Thoracic aorta (tissue), 2 donors: ENCODE measurements at regions not wholly inside any gene's neighbourhood (a gene's known extent, or its start where the extent isn't known, plus 50 kb on each side); places are given as distances from the start of the nearest gene placed in this dataset.

Experiments
- ATAC-seq: fragments of 150-250 bp; one replicate; pipeline ENCODE4 v1.8.0; 2017; ENCODE audit warnings: low read depth; ENCODE audit not compliant: insufficient number of reproducible peaks, low FRiP score
- DNase-seq: peaks from one replicate; pipeline ENCODE4 v3.0.0-alpha.2; 2020; ENCODE audit warnings: low spot score
- H3K27ac ChIP-seq, 2 donors: fragments of 200-600 bp; sonication (generic); 1 replicate in 1 of 2; 2 replicates in 1 of 2; pipeline ENCODE4 v1.5.1; 2016; ENCODE audit warnings: mild to moderate bottlenecking in 2 of 2, moderate library complexity in 2 of 2
- H3K27me3 ChIP-seq: fragments of 200-600 bp; sonication (generic); replicated peaks from 2 replicates; pipeline ENCODE4 v1.6.0; 2016; ENCODE audit warnings: mild to moderate bottlenecking; ENCODE audit not compliant: insufficient read depth
- H3K36me3 ChIP-seq: fragments of 200-600 bp; sonication (generic); one replicate; pipeline ENCODE4 v1.5.1; 2016
- H3K4me1 ChIP-seq, 2 donors: fragments of 200-600 bp; sonication (generic); 1 replicate in 1 of 2; 2 replicates in 1 of 2; pipeline versions ENCODE4 v1.5.1 to v1.6.0; 2016; ENCODE audit warnings: low read depth in 2 of 2, mild to moderate bottlenecking in 1 of 2; ENCODE audit not compliant: control insufficient read depth in 1 of 2
- H3K4me3 ChIP-seq: fragments of 200-600 bp; sonication (generic); 2 replicates; pipeline ENCODE4 v1.5.1; 2016; ENCODE audit warnings: mild to moderate bottlenecking
- H3K9me3 ChIP-seq: fragments of 200-600 bp; sonication (generic); 2 replicates; pipeline ENCODE4 v1.5.1; 2016
- CTCF ChIP-seq: fragments of 200-600 bp; sonication (generic); IDR thresholded peaks from one replicate; pipeline ENCODE4 v1.5.1; 2019; ENCODE audit warnings: antibody characterized with exemption

- Histone ChIP-seq H3K9me3 (no peaks in the 10 kb centered on the region), H3K27ac (no peak overlapping the region), H3K36me3 (no peaks in the 10 kb centered on the region), H3K27me3 (no peaks in the 10 kb centered on the region), H3K4me1 (no peaks in the 10 kb centered on the region), H3K4me3 (no peak overlapping the region)
- DNase-seq (no peak), ATAC-seq (no peak)
- TF ChIP-seq CTCF: no peak
Measured at GRCh38 chr2:139389391-139389790, 609.2 kb upstream of the NXPH2 start.

DNA sequence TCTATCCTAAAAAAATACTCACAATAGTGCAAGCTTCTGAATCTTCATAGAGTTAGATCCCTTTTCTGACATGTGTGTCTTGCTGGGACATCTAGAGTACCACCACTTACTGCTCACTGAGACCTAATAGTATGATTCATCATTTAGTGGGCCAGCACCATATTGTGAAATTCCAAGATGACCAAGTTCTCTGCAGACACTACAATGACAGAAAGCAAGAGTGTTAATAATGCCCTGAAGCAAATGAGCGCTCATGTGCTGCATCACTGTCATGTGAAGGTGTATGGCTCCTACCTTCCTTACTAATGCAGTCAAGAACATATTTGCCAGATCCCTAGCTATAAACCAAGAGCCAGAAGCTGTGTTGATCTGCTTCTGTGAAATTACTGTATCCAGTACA is 606.2 kb upstream of the NXPH2 start:
- no peaks in the 10 kb centered on the region for H3K9me3 ChIP-seq
- no peaks in the 10 kb centered on the region for H3K36me3 ChIP-seq
- no peak overlapping the region for H3K4me3 ChIP-seq
- H3K27ac ChIP-seq: no peak overlapping the region
- DNase-seq (no peak), ATAC-seq (no peak)
- TF ChIP-seq CTCF: no peak
- H3K4me1 ChIP-seq: no peaks in the 10 kb centered on the region
- no peaks in the 10 kb centered on the region for H3K27me3 ChIP-seq

DNA sequence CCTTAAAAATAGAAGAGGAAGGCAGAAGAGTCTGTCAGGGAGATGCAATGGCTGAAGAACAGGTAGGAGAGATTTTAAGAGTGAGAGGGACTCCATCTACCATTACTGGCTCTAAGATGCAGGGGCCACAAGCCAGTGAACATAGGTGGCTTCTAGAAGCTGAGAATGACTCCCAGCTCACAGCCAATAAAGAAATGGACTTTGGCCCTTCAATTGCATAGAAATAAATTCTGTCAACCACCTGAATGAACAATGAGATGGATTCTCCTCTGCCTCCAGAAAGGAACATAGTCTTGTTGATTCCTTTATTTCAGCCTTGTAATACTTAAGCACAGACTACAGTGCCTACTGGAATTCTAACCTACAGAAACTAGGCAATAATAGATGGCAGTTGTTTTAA is 603.3 kb upstream of the NXPH2 start:
- ATAC-seq (no peak), DNase-seq (no peak)
- Histone ChIP-seq H3K9me3 (no peaks in the 10 kb centered on the region), H3K4me3 (no peak overlapping the region), H3K4me1 (no peaks in the 10 kb centered on the region), H3K27ac (no peak overlapping the region), H3K36me3 (no peaks in the 10 kb centered on the region), H3K27me3 (no peaks in the 10 kb centered on the region)
- TF ChIP-seq CTCF: no peak

DNA sequence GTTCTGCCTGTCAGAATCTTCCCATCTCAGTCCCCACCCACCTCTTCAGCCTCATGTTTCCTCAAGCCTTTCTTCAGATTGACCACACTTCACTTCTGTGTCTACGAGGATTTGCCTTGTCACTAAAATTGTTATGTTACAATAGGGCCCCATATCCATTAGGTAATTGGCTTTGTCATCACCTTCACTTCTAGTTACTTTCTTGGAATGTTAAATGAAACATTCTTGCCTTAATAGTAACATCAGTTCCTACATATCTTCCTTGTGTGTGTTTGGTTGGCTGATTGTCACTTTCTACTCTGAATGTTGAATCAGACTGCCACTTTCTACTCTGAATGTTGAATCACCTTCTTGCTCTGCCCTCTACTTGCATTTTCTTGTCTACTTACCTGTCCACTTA is 599.9 kb upstream of the NXPH2 start:
- H3K9me3 ChIP-seq: no peaks in the 10 kb centered on the region
- ATAC-seq (no peak), DNase-seq (no peak)
- H3K4me1 ChIP-seq: no peaks in the 10 kb centered on the region
- no peaks in the 10 kb centered on the region for H3K27me3 ChIP-seq
- H3K36me3 ChIP-seq: no peaks in the 10 kb centered on the region
- no peak overlapping the region for H3K4me3 ChIP-seq
- TF ChIP-seq CTCF: no peak
- H3K27ac ChIP-seq: no peak overlapping the region

GRCh38 chr2:139378373-139378772 is 598.2 kb upstream of the NXPH2 start:
- DNase-seq (no peak), ATAC-seq (no peak)
- Histone ChIP-seq H3K4me3 (no peak overlapping the region), H3K9me3 (no peaks in the 10 kb centered on the region), H3K27ac (no peak overlapping the region), H3K27me3 (no peaks in the 10 kb centered on the region), H3K4me1 (no peaks in the 10 kb centered on the region), H3K36me3 (no peaks in the 10 kb centered on the region)
- no peak for TF ChIP-seq CTCF
